Breast epithelium (tissue), 3 donors: ENCODE measurements at regions not wholly inside any gene's neighbourhood (a gene's known extent, or its start where the extent isn't known, plus 50 kb on each side); places are given as distances from the start of the nearest gene placed in this dataset.

Experiments
- CTCF ChIP-seq, 3 donors: fragments of 450-650 bp; IDR thresholded peaks; one replicate each; pipeline ENCODE4 v1.5.1; 2016 to 2017; ENCODE audit warnings: antibody characterized with exemption in 3 of 3, mild to moderate bottlenecking in 3 of 3, moderate library complexity in 3 of 3
- POLR2A ChIP-seq: fragments of 450-650 bp; IDR thresholded peaks from one replicate; pipeline ENCODE4 v1.6.1; 2016; ENCODE audit warnings: antibody characterized with exemption, mild to moderate bottlenecking, moderate library complexity
- POLR2AphosphoS5 ChIP-seq, 3 donors: sonication (generic); formaldehyde crosslinking; IDR thresholded peaks; one replicate each; pipeline ENCODE4 v1.6.1; 2017; ENCODE audit warnings: antibody characterized with exemption in 3 of 3

- TF ChIP-seq CTCF (IDR thresholded peaks at IDR 0.05) (no peak), POLR2AphosphoS5 (IDR thresholded peaks at IDR 0.05) (no peak), POLR2A (no peak)
Observed at GRCh38 chr4:30667919-30668318, 52.2 kb upstream of the PCDH7 start.
